H1 (cell line): ENCODE measurements at regions not wholly inside any gene's neighbourhood (a gene's known extent, or its start where the extent isn't known, plus 50 kb on each side); places are given as distances from the start of the nearest gene placed in this dataset.

Experiments used
- CTCF ChIA-PET: fragments of 300-600 bp; sonication (Branson Sonifier 250); formaldehyde crosslinking; loops from one replicate; lab custom pipeline; 2021; ENCODE audit not compliant: partially characterized antibody; lab: Charles Lee
- POLR2A ChIA-PET: fragments of 300-600 bp; sonication (Branson Sonifier 250); formaldehyde crosslinking; loops from one replicate; lab custom pipeline; 2021; ENCODE audit warnings: inconsistent platforms; ENCODE audit not compliant: partially characterized antibody; lab: Charles Lee
- DNase-seq, 2 experiments: peaks; one replicate each; pipeline versions ENCODE4 v3.0.0 to v3.0.0-alpha.2; 2010 to 2022; ENCODE audit warnings: low spot score in 2 of 2, low read depth in 1 of 2, mixed read lengths in 1 of 2
- FAIRE-seq: peaks from 2 replicates; lab custom pipeline; 2011; peaks lifted over from hg19 to GRCh38; lab: Jason Lieb, UNC
- H2AFZ ChIP-seq: 2 replicates; pipeline ENCODE4 v1.8.1; 2012; ENCODE audit warnings: low read length, inconsistent platforms
- H2AK5ac ChIP-seq: 2 replicates; pipeline ENCODE4 v1.6.1; 2013; ENCODE audit warnings: low read depth, low read length
- H2BK120ac ChIP-seq: replicated peaks from 2 replicates; pipeline ENCODE3; 2013; ENCODE audit warnings: low read depth, low read length, inconsistent platforms
- H2BK12ac ChIP-seq: 2 replicates; pipeline ENCODE4 v1.6.1; 2013; ENCODE audit warnings: low read depth, low read length
- H2BK15ac ChIP-seq: 2 replicates; pipeline ENCODE4 v1.6.1; 2013; ENCODE audit warnings: low read length
- H2BK20ac ChIP-seq: 2 replicates; pipeline ENCODE4 v1.6.1; 2013; ENCODE audit warnings: low read length
- H2BK5ac ChIP-seq: 2 replicates; pipeline ENCODE4 v1.6.1; 2013; ENCODE audit warnings: low read depth, low read length
- H3K14ac ChIP-seq: 2 replicates; pipeline ENCODE4 v1.6.1; 2013; ENCODE audit warnings: inconsistent platforms; ENCODE audit not compliant: insufficient read length
- H3K18ac ChIP-seq: 2 replicates; pipeline ENCODE4 v1.6.1; 2013; ENCODE audit warnings: low read length; ENCODE audit errors: extremely low read depth
- H3K23ac ChIP-seq: 2 replicates; pipeline ENCODE4 v1.6.1; 2013; ENCODE audit warnings: inconsistent platforms; ENCODE audit not compliant: insufficient read length
- H3K23me2 ChIP-seq: 2 replicates; pipeline ENCODE4 v1.6.1; 2013; ENCODE audit warnings: low read depth, low read length
- H3K27ac ChIP-seq: 2 replicates; pipeline ENCODE4 v1.6.1; 2011; ENCODE audit warnings: low read depth, low read length, inconsistent platforms
- H3K27me3 ChIP-seq, 4 experiments: replicated peaks in 1 of 4; 1 replicate in 1 of 4; 2 replicates in 3 of 4; pipeline versions ENCODE4 v1.6.1 to v1.8.1; 2011 to 2013; ENCODE audit warnings: low read length in 3 of 4, mild to moderate bottlenecking in 3 of 4, inconsistent platforms in 2 of 4, mixed read lengths in 2 of 4, moderate library complexity in 1 of 4; ENCODE audit not compliant: control insufficient read depth in 3 of 4, insufficient read depth in 3 of 4; ENCODE audit errors: extremely low read depth in 1 of 4
- H3K36me3 ChIP-seq, 4 experiments: 2 replicates each; pipeline versions ENCODE4 v1.6.1 to v1.8.1; 2011 to 2013; ENCODE audit warnings: mild to moderate bottlenecking in 4 of 4, low read length in 3 of 4, moderate library complexity in 2 of 4, control low read depth in 1 of 4, inconsistent platforms in 1 of 4; ENCODE audit not compliant: insufficient read depth in 4 of 4, control insufficient read depth in 2 of 4
- H3K4ac ChIP-seq: replicated peaks from 2 replicates; pipeline ENCODE3; 2013; ENCODE audit warnings: low read length, low read depth, mixed read lengths, inconsistent platforms; ENCODE audit not compliant: insufficient read length
- H3K4me1 ChIP-seq, 4 experiments: replicated peaks in 1 of 4; 1 replicate in 1 of 4; 2 replicates in 3 of 4; pipeline versions ENCODE4 v1.6.1 to v1.8.1; 2011 to 2013; ENCODE audit warnings: low read length in 3 of 4, inconsistent platforms in 2 of 4, mixed read lengths in 1 of 4; ENCODE audit not compliant: insufficient read depth in 4 of 4, control insufficient read depth in 3 of 4
- H3K4me2 ChIP-seq, 2 experiments: 2 replicates each; pipeline versions ENCODE4 v1.6.1 to v1.8.1; 2011 to 2013; ENCODE audit warnings: low read depth in 2 of 2, low read length in 2 of 2, control low read depth in 1 of 2, inconsistent platforms in 1 of 2, mild to moderate bottlenecking in 1 of 2; ENCODE audit not compliant: insufficient read depth in 1 of 2
- H3K4me3 ChIP-seq, 4 experiments: fragments of 200-600, 300-600 bp in 1 of 4; sonication (generic), shearing (Covaris generic), sonication (Bioruptor Twin) in 1 of 4; 2 replicates each; pipeline versions ENCODE4 v1.5.1 to v1.8.1; 2011 to 2016; ENCODE audit warnings: low read length in 4 of 4, low read depth in 3 of 4, control low read depth in 2 of 4, inconsistent platforms in 2 of 4, mild to moderate bottlenecking in 2 of 4, mixed read lengths in 1 of 4, moderate library complexity in 1 of 4; ENCODE audit not compliant: insufficient read depth in 2 of 4; ENCODE audit errors: extremely low read depth in 1 of 4
- H3K56ac ChIP-seq: replicated peaks from 2 replicates; pipeline ENCODE3; 2013; ENCODE audit warnings: low read depth, mild to moderate bottlenecking, mixed read lengths, low read length, inconsistent platforms; ENCODE audit not compliant: insufficient read length
- H3K79me1 ChIP-seq: 2 replicates; pipeline ENCODE4 v1.6.1; 2013; ENCODE audit warnings: low read depth, low read length, control low read depth
- H3K79me2 ChIP-seq, 2 experiments: 2 replicates each; pipeline versions ENCODE4 v1.6.1 to v1.8.1; 2012 to 2013; ENCODE audit warnings: low read length in 2 of 2, mild to moderate bottlenecking in 2 of 2, inconsistent platforms in 1 of 2; ENCODE audit not compliant: insufficient read depth in 2 of 2, control insufficient read depth in 1 of 2
- H3K9ac ChIP-seq, 4 experiments: replicated peaks in 1 of 4; 1 replicate in 1 of 4; 2 replicates in 3 of 4; pipeline versions ENCODE4 v1.6.1 to v1.8.1; 2011 to 2013; ENCODE audit warnings: low read depth in 3 of 4, low read length in 3 of 4, control low read depth in 2 of 4, mild to moderate bottlenecking in 2 of 4, moderate library complexity in 2 of 4, inconsistent platforms in 1 of 4; ENCODE audit errors: extremely low read depth in 1 of 4
- H3K9me3 ChIP-seq, 2 experiments: 2 replicates each; pipeline versions ENCODE4 v1.6.1 to v1.8.1; 2012 to 2013; ENCODE audit warnings: mild to moderate bottlenecking in 2 of 2, moderate library complexity in 2 of 2, control low read depth in 1 of 2, inconsistent platforms in 1 of 2, low read depth in 1 of 2, low read length in 1 of 2, mixed read lengths in 1 of 2; ENCODE audit not compliant: insufficient read depth in 2 of 2
- H4K20me1 ChIP-seq, 2 experiments: replicated peaks in 1 of 2; 2 replicates each; pipeline versions ENCODE3 to v1.8.1; 2011 to 2013; ENCODE audit warnings: inconsistent platforms in 2 of 2, low read length in 2 of 2, mild to moderate bottlenecking in 1 of 2; ENCODE audit not compliant: insufficient read depth in 2 of 2, control insufficient read depth in 1 of 2
- H4K5ac ChIP-seq: 2 replicates; pipeline ENCODE4 v1.6.1; 2013; ENCODE audit warnings: low read length, low read depth, mixed read lengths, inconsistent platforms; ENCODE audit not compliant: insufficient read length
- H4K8ac ChIP-seq: 2 replicates; pipeline ENCODE4 v1.8.0; 2013; ENCODE audit warnings: mild to moderate bottlenecking, moderate library complexity, low read length, inconsistent platforms; ENCODE audit not compliant: insufficient read depth; ENCODE audit errors: extremely low read depth
- H4K91ac ChIP-seq: replicated peaks from 2 replicates; pipeline ENCODE3; 2013; ENCODE audit warnings: low read length, mixed read lengths, inconsistent platforms; ENCODE audit not compliant: insufficient read length
- ASH2L ChIP-seq: fragments of 200-600, 300-600 bp; sonication (generic); IDR thresholded peaks from one replicate; pipeline ENCODE4 v1.7.1; 2017; ENCODE audit warnings: low read length
- CEBPB ChIP-seq: IDR thresholded peaks from 2 replicates; pipeline ENCODE4 v1.6.1; 2012; ENCODE audit warnings: low read depth, low read length
- EP300 ChIP-seq, 2 experiments: IDR thresholded peaks; 1 replicate in 1 of 2; 2 replicates in 1 of 2; pipeline ENCODE4 v1.6.1; 2011 to 2012; ENCODE audit warnings: low read depth in 2 of 2, low read length in 2 of 2, mild to moderate bottlenecking in 2 of 2, borderline replicate concordance in 1 of 2, inconsistent platforms in 1 of 2, moderate library complexity in 1 of 2
- EZH2 ChIP-seq: fragments of 200-600 bp; sonication (generic); IDR thresholded peaks from 2 replicates; pipeline ENCODE4 v1.7.1; 2012; ENCODE audit warnings: low read depth, mild to moderate bottlenecking, moderate library complexity, low read length, inconsistent platforms; ENCODE audit not compliant: severe bottlenecking
- HDAC6 ChIP-seq: IDR thresholded peaks from one replicate; pipeline ENCODE4 v1.7.1; 2012; ENCODE audit warnings: low read depth, mild to moderate bottlenecking, inconsistent platforms, low read length, moderate library complexity
- KDM5A ChIP-seq: fragments of 200-600 bp; IDR thresholded peaks from 2 replicates; pipeline ENCODE4 v1.7.1; 2012; ENCODE audit warnings: mild to moderate bottlenecking, low read length, inconsistent platforms, mixed read lengths
- POLR2A ChIP-seq, 2 experiments: IDR thresholded peaks; 1 replicate in 1 of 2; 2 replicates in 1 of 2; pipeline ENCODE4 v1.6.1; 2011; ENCODE audit warnings: low read depth in 2 of 2, low read length in 2 of 2, mild to moderate bottlenecking in 2 of 2; ENCODE audit errors: control extremely low read depth in 1 of 2
- POU5F1 ChIP-seq: IDR thresholded peaks from 2 replicates; pipeline ENCODE4 v1.6.1; 2011; ENCODE audit warnings: low read depth, mild to moderate bottlenecking, low read length, moderate library complexity
- SIX5 ChIP-seq: IDR thresholded peaks from 2 replicates; pipeline ENCODE4 v1.6.1; 2011; ENCODE audit warnings: mild to moderate bottlenecking, low read depth, low read length
- SP1 ChIP-seq: IDR thresholded peaks from 2 replicates; pipeline ENCODE4 v1.6.1; 2011; ENCODE audit warnings: low read depth, low read length
- TBP ChIP-seq: IDR thresholded peaks from 2 replicates; pipeline ENCODE4 v1.6.1; 2011; ENCODE audit warnings: low read depth, low read length, improper control_type of control experiment
- TCF12 ChIP-seq: IDR thresholded peaks from 2 replicates; pipeline ENCODE4 v1.6.1; 2011; ENCODE audit warnings: low read depth, mild to moderate bottlenecking, low read length
- WGBS, 2 experiments: shearing (Covaris generic) in 1 of 2; methylation state at CpG; one replicate each; pipeline versions ENCODE4 v1.1.6 to v1.1.7; 2013 to 2015; ENCODE audit warnings: low lambda C conversion rate in 2 of 2, mixed read lengths in 2 of 2, inconsistent platforms in 1 of 2, low coverage in 1 of 2, missing lambda C conversion rate in 1 of 2; ENCODE audit not compliant: insufficient replicate concordance in 2 of 2, insufficient coverage in 1 of 2, insufficient read length in 1 of 2; ENCODE audit errors: extremely low coverage in 1 of 2, missing lambda C conversion rate in 1 of 2; 5-methylcytosine and 5-hydroxymethylcytosine counted together
- TF ChIP-seq, protein P1 (sequence below): IDR thresholded peaks from 2 replicates; pipeline ENCODE4 v1.6.1; 2012; ENCODE audit warnings: inconsistent platforms
- TF ChIP-seq, protein P2 (sequence below): IDR thresholded peaks from 2 replicates; pipeline ENCODE4 v1.6.1; 2011; ENCODE audit warnings: low read length, improper control_type of control experiment

DNA sequence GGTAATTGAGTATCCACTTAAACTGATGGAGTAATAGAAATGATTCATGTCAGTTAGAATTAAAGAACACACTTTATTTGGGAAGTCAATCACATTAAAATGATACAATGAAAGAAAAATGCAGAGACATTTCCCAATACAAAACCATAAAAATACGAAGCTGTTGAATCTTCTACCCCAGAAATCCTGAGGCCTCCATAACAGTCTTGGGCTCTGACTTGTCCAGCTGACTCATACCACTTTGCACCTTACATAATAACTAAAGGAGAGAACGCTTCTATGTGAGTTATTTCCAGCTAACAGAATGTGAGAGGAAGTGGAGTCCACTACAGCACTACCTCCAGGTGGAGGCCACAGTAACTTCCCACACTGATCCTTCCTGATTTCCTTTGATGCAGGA lies 305.0 kb downstream of the MRPS30 start:
- Histone ChIP-seq H3K4me1 (peaks cover 0 to 17% (median 15%) of the 10 kb centered on the region in 4 experiments; a peak in 5 of 7 replicates), H4K5ac (no peak overlapping the region), H2BK12ac (no peak overlapping the region), H3K23ac (no peak overlapping the region), H3K4me2 (no peak overlapping the region), H4K20me1 (no peaks in the 10 kb centered on the region), H3K79me2 (no peaks in the 10 kb centered on the region), H3K18ac (no peak overlapping the region), H3K27ac (no peak overlapping the region), H2BK5ac (no peak overlapping the region), H3K27me3 (no peaks in the 10 kb centered on the region), H3K79me1 (no peaks in the 10 kb centered on the region), H2BK120ac (no peak overlapping the region), H2BK15ac (no peak overlapping the region), H3K9ac (no peak overlapping the region), H4K91ac (no peak overlapping the region), H3K56ac (no peak overlapping the region), H2BK20ac (no peak overlapping the region), H4K8ac (no peak overlapping the region), H3K23me2 (no peaks in the 10 kb centered on the region; the same call in 1 of the 2 replicates), H3K4ac (no peak overlapping the region), H3K9me3 (peaks cover 11 to 13% of the 10 kb centered on the region in 2 experiments), H2AK5ac (no peak overlapping the region), H2AFZ (no peak overlapping the region), H3K14ac (no peak overlapping the region), H3K4me3 (no peak overlapping the region), H3K36me3 (peaks cover 0 to 16% (median 3%) of the 10 kb centered on the region in 4 experiments; a peak in 3 of 8 replicates)
- ChIA-PET POLR2A (no interaction called here), CTCF (no interaction called here)
- FAIRE-seq (no peak), DNase-seq (no peak)
- whole genome bisulfite sequencing, 2 experiments, result 91% methylated on average over 2 of the region's 2 CpGs; no CpG with 5 or more reads in 1 of the 2 experiments
- no peak for TF ChIP-seq ASH2L
- no peak for TF ChIP-seq TCF12
- TF ChIP-seq, protein P1, sequence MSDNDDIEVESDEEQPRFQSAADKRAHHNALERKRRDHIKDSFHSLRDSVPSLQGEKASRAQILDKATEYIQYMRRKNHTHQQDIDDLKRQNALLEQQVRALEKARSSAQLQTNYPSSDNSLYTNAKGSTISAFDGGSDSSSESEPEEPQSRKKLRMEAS, result no peak
- TF ChIP-seq EZH2, result no peak
- TF ChIP-seq SP1, result no peak
- TF ChIP-seq POU5F1, result no peak
- no peak for TF ChIP-seq CEBPB
- TF ChIP-seq POLR2A (IDR thresholded peaks at IDR 0.05; ENCODE audit: control extremely low read depth in 1 of 2, low read depth in 2 of 2, low read length in 2 of 2), result no peak
- no peak for TF ChIP-seq TBP
- TF ChIP-seq SIX5, result no peak
- no peak for TF ChIP-seq HDAC6
- TF ChIP-seq KDM5A, result no peak
- TF ChIP-seq EP300 (IDR thresholded peaks at IDR 0.05; ENCODE audit: borderline replicate concordance in 1 of 2, low read depth in 2 of 2, low read length in 2 of 2), result no peak
- TF ChIP-seq, protein P2, sequence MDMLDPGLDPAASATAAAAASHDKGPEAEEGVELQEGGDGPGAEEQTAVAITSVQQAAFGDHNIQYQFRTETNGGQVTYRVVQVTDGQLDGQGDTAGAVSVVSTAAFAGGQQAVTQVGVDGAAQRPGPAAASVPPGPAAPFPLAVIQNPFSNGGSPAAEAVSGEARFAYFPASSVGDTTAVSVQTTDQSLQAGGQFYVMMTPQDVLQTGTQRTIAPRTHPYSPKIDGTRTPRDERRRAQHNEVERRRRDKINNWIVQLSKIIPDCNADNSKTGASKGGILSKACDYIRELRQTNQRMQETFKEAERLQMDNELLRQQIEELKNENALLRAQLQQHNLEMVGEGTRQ, result no peak
